CD4-positive, alpha-beta T cell treated with Interleukin-6 for 4 hours (primary cell): ENCODE measurements at regions not wholly inside any gene's neighbourhood (a gene's known extent, or its start where the extent isn't known, plus 50 kb on each side); places are given as distances from the start of the nearest gene placed in this dataset.

Experiments
- DNase-seq: peaks from one replicate; pipeline ENCODE4 v3.0.0-alpha.2; 2020; ENCODE audit warnings: mixed read lengths

- no peak for DNase-seq
These were observed 96.2 kb upstream of the MKI67 start for GRCh38 chr10:128222332-128222849.

- DNase-seq = no peak
These were observed 104.2 kb upstream of the MKI67 start for GRCh38 chr10:128230401-128230800.

GRCh38 chr10:128233422-128233821 is 107.2 kb upstream of the MKI67 start:
- no peak for DNase-seq

- no peak for DNase-seq
These were observed 111.5 kb upstream of the MKI67 start for GRCh38 chr10:128237710-128238109.

GRCh38 chr10:128241023-128241422 is 114.8 kb upstream of the MKI67 start:
- DNase-seq = no peak

GRCh38 chr10:128242641-128243040 is 116.4 kb upstream of the MKI67 start:
- no peak for DNase-seq

- DNase-seq = no peak
These were observed 118.8 kb upstream of the MKI67 start for GRCh38 chr10:128245026-128245425.

- no peak for DNase-seq
These were observed 121.4 kb upstream of the MKI67 start for GRCh38 chr10:128247576-128247975.

- no peak for DNase-seq
These were observed 128.3 kb upstream of the MKI67 start for GRCh38 chr10:128254476-128254875.

- DNase-seq = no peak
These were observed 131.2 kb upstream of the MKI67 start for GRCh38 chr10:128257428-128257827.

- DNase-seq = no peak
These were observed 132.3 kb upstream of the MKI67 start for GRCh38 chr10:128258421-128258976.

GRCh38 chr10:128263891-128264688 is 137.9 kb upstream of the MKI67 start:
- DNase-seq = peak; percentile 46

GRCh38 chr10:128265596-128265995 is 139.4 kb upstream of the MKI67 start:
- DNase-seq = no peak

GRCh38 chr10:128267581-128267980 is 141.4 kb upstream of the MKI67 start:
- DNase-seq = no peak

- no peak for DNase-seq
These were observed 141.9 kb upstream of the MKI67 start for GRCh38 chr10:128268015-128268722.

GRCh38 chr10:128274938-128275337 is 148.7 kb upstream of the MKI67 start:
- DNase-seq = peak; percentile 6

GRCh38 chr10:128275388-128276177 is 149.4 kb upstream of the MKI67 start:
- no peak for DNase-seq

GRCh38 chr10:128277267-128277840 is 151.1 kb upstream of the MKI67 start:
- DNase-seq = no peak

- DNase-seq = no peak
These were observed 152.1 kb upstream of the MKI67 start for GRCh38 chr10:128278362-128278761.

- no peak for DNase-seq
These were observed 154.0 kb upstream of the MKI67 start for GRCh38 chr10:128280271-128280670.

GRCh38 chr10:128281343-128281742 is 155.1 kb upstream of the MKI67 start:
- DNase-seq = no peak

- no peak for DNase-seq
These were observed 155.6 kb upstream of the MKI67 start for GRCh38 chr10:128281861-128282260.
